H1 (cell line): ENCODE measurements at regions not wholly inside any gene's neighbourhood (a gene's known extent, or its start where the extent isn't known, plus 50 kb on each side); places are given as distances from the start of the nearest gene placed in this dataset.

Source experiments
- CTCF ChIA-PET: fragments of 300-600 bp; sonication (Branson Sonifier 250); formaldehyde crosslinking; loops from one replicate; lab custom pipeline; 2021; ENCODE audit not compliant: partially characterized antibody; lab: Charles Lee
- POLR2A ChIA-PET: fragments of 300-600 bp; sonication (Branson Sonifier 250); formaldehyde crosslinking; loops from one replicate; lab custom pipeline; 2021; ENCODE audit warnings: inconsistent platforms; ENCODE audit not compliant: partially characterized antibody; lab: Charles Lee
- DNase-seq, 2 experiments: peaks; one replicate each; pipeline versions ENCODE4 v3.0.0 to v3.0.0-alpha.2; 2010 to 2022; ENCODE audit warnings: low spot score in 2 of 2, low read depth in 1 of 2, mixed read lengths in 1 of 2
- FAIRE-seq: peaks from 2 replicates; lab custom pipeline; 2011; peaks lifted over from hg19 to GRCh38; lab: Jason Lieb, UNC
- H2AFZ ChIP-seq: 2 replicates; pipeline ENCODE4 v1.8.1; 2012; ENCODE audit warnings: low read length, inconsistent platforms
- H2AK5ac ChIP-seq: 2 replicates; pipeline ENCODE4 v1.6.1; 2013; ENCODE audit warnings: low read depth, low read length
- H2BK120ac ChIP-seq: replicated peaks from 2 replicates; pipeline ENCODE3; 2013; ENCODE audit warnings: low read depth, low read length, inconsistent platforms
- H2BK12ac ChIP-seq: 2 replicates; pipeline ENCODE4 v1.6.1; 2013; ENCODE audit warnings: low read depth, low read length
- H2BK15ac ChIP-seq: 2 replicates; pipeline ENCODE4 v1.6.1; 2013; ENCODE audit warnings: low read length
- H2BK20ac ChIP-seq: 2 replicates; pipeline ENCODE4 v1.6.1; 2013; ENCODE audit warnings: low read length
- H2BK5ac ChIP-seq: 2 replicates; pipeline ENCODE4 v1.6.1; 2013; ENCODE audit warnings: low read depth, low read length
- H3K14ac ChIP-seq: 2 replicates; pipeline ENCODE4 v1.6.1; 2013; ENCODE audit warnings: inconsistent platforms; ENCODE audit not compliant: insufficient read length
- H3K18ac ChIP-seq: 2 replicates; pipeline ENCODE4 v1.6.1; 2013; ENCODE audit warnings: low read length; ENCODE audit errors: extremely low read depth
- H3K23ac ChIP-seq: 2 replicates; pipeline ENCODE4 v1.6.1; 2013; ENCODE audit warnings: inconsistent platforms; ENCODE audit not compliant: insufficient read length
- H3K23me2 ChIP-seq: 2 replicates; pipeline ENCODE4 v1.6.1; 2013; ENCODE audit warnings: low read depth, low read length
- H3K27ac ChIP-seq: 2 replicates; pipeline ENCODE4 v1.6.1; 2011; ENCODE audit warnings: low read depth, low read length, inconsistent platforms
- H3K27me3 ChIP-seq, 4 experiments: replicated peaks in 1 of 4; 1 replicate in 1 of 4; 2 replicates in 3 of 4; pipeline versions ENCODE4 v1.6.1 to v1.8.1; 2011 to 2013; ENCODE audit warnings: low read length in 3 of 4, mild to moderate bottlenecking in 3 of 4, inconsistent platforms in 2 of 4, mixed read lengths in 2 of 4, moderate library complexity in 1 of 4; ENCODE audit not compliant: control insufficient read depth in 3 of 4, insufficient read depth in 3 of 4; ENCODE audit errors: extremely low read depth in 1 of 4
- H3K36me3 ChIP-seq, 4 experiments: 2 replicates each; pipeline versions ENCODE4 v1.6.1 to v1.8.1; 2011 to 2013; ENCODE audit warnings: mild to moderate bottlenecking in 4 of 4, low read length in 3 of 4, moderate library complexity in 2 of 4, control low read depth in 1 of 4, inconsistent platforms in 1 of 4; ENCODE audit not compliant: insufficient read depth in 4 of 4, control insufficient read depth in 2 of 4
- H3K4ac ChIP-seq: replicated peaks from 2 replicates; pipeline ENCODE3; 2013; ENCODE audit warnings: low read length, low read depth, mixed read lengths, inconsistent platforms; ENCODE audit not compliant: insufficient read length
- H3K4me1 ChIP-seq, 4 experiments: replicated peaks in 1 of 4; 1 replicate in 1 of 4; 2 replicates in 3 of 4; pipeline versions ENCODE4 v1.6.1 to v1.8.1; 2011 to 2013; ENCODE audit warnings: low read length in 3 of 4, inconsistent platforms in 2 of 4, mixed read lengths in 1 of 4; ENCODE audit not compliant: insufficient read depth in 4 of 4, control insufficient read depth in 3 of 4
- H3K4me2 ChIP-seq, 2 experiments: 2 replicates each; pipeline versions ENCODE4 v1.6.1 to v1.8.1; 2011 to 2013; ENCODE audit warnings: low read depth in 2 of 2, low read length in 2 of 2, control low read depth in 1 of 2, inconsistent platforms in 1 of 2, mild to moderate bottlenecking in 1 of 2; ENCODE audit not compliant: insufficient read depth in 1 of 2
- H3K4me3 ChIP-seq, 4 experiments: fragments of 200-600, 300-600 bp in 1 of 4; sonication (generic), shearing (Covaris generic), sonication (Bioruptor Twin) in 1 of 4; 2 replicates each; pipeline versions ENCODE4 v1.5.1 to v1.8.1; 2011 to 2016; ENCODE audit warnings: low read length in 4 of 4, low read depth in 3 of 4, control low read depth in 2 of 4, inconsistent platforms in 2 of 4, mild to moderate bottlenecking in 2 of 4, mixed read lengths in 1 of 4, moderate library complexity in 1 of 4; ENCODE audit not compliant: insufficient read depth in 2 of 4; ENCODE audit errors: extremely low read depth in 1 of 4
- H3K56ac ChIP-seq: replicated peaks from 2 replicates; pipeline ENCODE3; 2013; ENCODE audit warnings: low read depth, mild to moderate bottlenecking, mixed read lengths, low read length, inconsistent platforms; ENCODE audit not compliant: insufficient read length
- H3K79me1 ChIP-seq: 2 replicates; pipeline ENCODE4 v1.6.1; 2013; ENCODE audit warnings: low read depth, low read length, control low read depth
- H3K79me2 ChIP-seq, 2 experiments: 2 replicates each; pipeline versions ENCODE4 v1.6.1 to v1.8.1; 2012 to 2013; ENCODE audit warnings: low read length in 2 of 2, mild to moderate bottlenecking in 2 of 2, inconsistent platforms in 1 of 2; ENCODE audit not compliant: insufficient read depth in 2 of 2, control insufficient read depth in 1 of 2
- H3K9ac ChIP-seq, 4 experiments: replicated peaks in 1 of 4; 1 replicate in 1 of 4; 2 replicates in 3 of 4; pipeline versions ENCODE4 v1.6.1 to v1.8.1; 2011 to 2013; ENCODE audit warnings: low read depth in 3 of 4, low read length in 3 of 4, control low read depth in 2 of 4, mild to moderate bottlenecking in 2 of 4, moderate library complexity in 2 of 4, inconsistent platforms in 1 of 4; ENCODE audit errors: extremely low read depth in 1 of 4
- H3K9me3 ChIP-seq, 2 experiments: 2 replicates each; pipeline versions ENCODE4 v1.6.1 to v1.8.1; 2012 to 2013; ENCODE audit warnings: mild to moderate bottlenecking in 2 of 2, moderate library complexity in 2 of 2, control low read depth in 1 of 2, inconsistent platforms in 1 of 2, low read depth in 1 of 2, low read length in 1 of 2, mixed read lengths in 1 of 2; ENCODE audit not compliant: insufficient read depth in 2 of 2
- H4K20me1 ChIP-seq, 2 experiments: replicated peaks in 1 of 2; 2 replicates each; pipeline versions ENCODE3 to v1.8.1; 2011 to 2013; ENCODE audit warnings: inconsistent platforms in 2 of 2, low read length in 2 of 2, mild to moderate bottlenecking in 1 of 2; ENCODE audit not compliant: insufficient read depth in 2 of 2, control insufficient read depth in 1 of 2
- H4K5ac ChIP-seq: 2 replicates; pipeline ENCODE4 v1.6.1; 2013; ENCODE audit warnings: low read length, low read depth, mixed read lengths, inconsistent platforms; ENCODE audit not compliant: insufficient read length
- H4K8ac ChIP-seq: 2 replicates; pipeline ENCODE4 v1.8.0; 2013; ENCODE audit warnings: mild to moderate bottlenecking, moderate library complexity, low read length, inconsistent platforms; ENCODE audit not compliant: insufficient read depth; ENCODE audit errors: extremely low read depth
- H4K91ac ChIP-seq: replicated peaks from 2 replicates; pipeline ENCODE3; 2013; ENCODE audit warnings: low read length, mixed read lengths, inconsistent platforms; ENCODE audit not compliant: insufficient read length
- ASH2L ChIP-seq: fragments of 200-600, 300-600 bp; sonication (generic); IDR thresholded peaks from one replicate; pipeline ENCODE4 v1.7.1; 2017; ENCODE audit warnings: low read length
- BCL11A ChIP-seq, 2 experiments: IDR thresholded peaks; one replicate each; pipeline ENCODE4 v1.6.1; 2011; ENCODE audit warnings: low read depth in 2 of 2, low read length in 2 of 2, mild to moderate bottlenecking in 2 of 2
- CREB1 ChIP-seq: IDR thresholded peaks from 2 replicates; pipeline ENCODE4 v1.6.1; 2012; ENCODE audit warnings: inconsistent platforms
- EP300 ChIP-seq, 2 experiments: IDR thresholded peaks; 1 replicate in 1 of 2; 2 replicates in 1 of 2; pipeline ENCODE4 v1.6.1; 2011 to 2012; ENCODE audit warnings: low read depth in 2 of 2, low read length in 2 of 2, mild to moderate bottlenecking in 2 of 2, borderline replicate concordance in 1 of 2, inconsistent platforms in 1 of 2, moderate library complexity in 1 of 2
- GABPA ChIP-seq: IDR thresholded peaks from 2 replicates; pipeline ENCODE4 v1.6.1; 2011; ENCODE audit warnings: mild to moderate bottlenecking, low read length, moderate library complexity, borderline replicate concordance; ENCODE audit not compliant: insufficient read depth
- GTF2F1 ChIP-seq: IDR thresholded peaks from 2 replicates; pipeline ENCODE4 v1.6.1; 2012; ENCODE audit warnings: low read depth, low read length, improper control_type of control experiment, borderline replicate concordance
- KDM5A ChIP-seq: fragments of 200-600 bp; IDR thresholded peaks from 2 replicates; pipeline ENCODE4 v1.7.1; 2012; ENCODE audit warnings: mild to moderate bottlenecking, low read length, inconsistent platforms, mixed read lengths
- MAFK ChIP-seq: IDR thresholded peaks from 2 replicates; pipeline ENCODE4 v1.6.1; 2012; ENCODE audit warnings: low read depth, mild to moderate bottlenecking, improper control_type of control experiment, low read length
- NANOG ChIP-seq: IDR thresholded peaks from 2 replicates; pipeline ENCODE4 v1.6.1; 2011; ENCODE audit warnings: low read length, low read depth, mild to moderate bottlenecking, inconsistent platforms; ENCODE audit not compliant: insufficient read depth, poor library complexity, severe bottlenecking
- RFX5 ChIP-seq: IDR thresholded peaks from 2 replicates; pipeline ENCODE4 v1.6.1; 2011; ENCODE audit warnings: low read depth, low read length, improper control_type of control experiment, borderline replicate concordance
- RXRA ChIP-seq: IDR thresholded peaks from 2 replicates; pipeline ENCODE4 v1.6.1; 2011; ENCODE audit warnings: low read depth, mild to moderate bottlenecking, low read length, moderate library complexity; ENCODE audit not compliant: insufficient read depth
- SAP30 ChIP-seq: fragments of 300-600 bp; sonication (generic); IDR thresholded peaks from 2 replicates; pipeline ENCODE4 v1.7.1; 2012; ENCODE audit warnings: low read length, moderate library complexity, mild to moderate bottlenecking, inconsistent platforms; ENCODE audit not compliant: insufficient read depth, insufficient replicate concordance
- TBP ChIP-seq: IDR thresholded peaks from 2 replicates; pipeline ENCODE4 v1.6.1; 2011; ENCODE audit warnings: low read depth, low read length, improper control_type of control experiment
- YY1 ChIP-seq: IDR thresholded peaks from 2 replicates; pipeline ENCODE4 v1.6.1; 2011; ENCODE audit warnings: low read depth, mild to moderate bottlenecking, low read length
- WGBS, 2 experiments: shearing (Covaris generic) in 1 of 2; methylation state at CpG; one replicate each; pipeline versions ENCODE4 v1.1.6 to v1.1.7; 2013 to 2015; ENCODE audit warnings: low lambda C conversion rate in 2 of 2, mixed read lengths in 2 of 2, inconsistent platforms in 1 of 2, low coverage in 1 of 2, missing lambda C conversion rate in 1 of 2; ENCODE audit not compliant: insufficient replicate concordance in 2 of 2, insufficient coverage in 1 of 2, insufficient read length in 1 of 2; ENCODE audit errors: extremely low coverage in 1 of 2, missing lambda C conversion rate in 1 of 2; 5-methylcytosine and 5-hydroxymethylcytosine counted together

GRCh38 chr13:84940798-84941197, 858.4 kb downstream of the SLITRK6 start:
- ChIA-PET POLR2A (no interaction called here), CTCF (no interaction called here)
- H3K4me1 ChIP-seq = no peaks in the 10 kb centered on the region
- H4K91ac ChIP-seq = no peak overlapping the region
- no peak overlapping the region for H2AK5ac ChIP-seq
- H3K79me2 ChIP-seq = no peaks in the 10 kb centered on the region
- DNase-seq (no peak), FAIRE-seq (no peak)
- no peak overlapping the region for H3K4ac ChIP-seq
- no peak overlapping the region for H3K56ac ChIP-seq
- H3K23me2 ChIP-seq = no peaks in the 10 kb centered on the region
- no peak overlapping the region for H3K14ac ChIP-seq
- no peaks in the 10 kb centered on the region for H3K79me1 ChIP-seq
- TF ChIP-seq SAP30 (no peak), BCL11A (IDR thresholded peaks at IDR 0.05; ENCODE audit: low read depth in 2 of 2, low read length in 2 of 2) (no peak), NANOG (no peak), RXRA (no peak), MAFK (no peak), ASH2L (no peak), YY1 (no peak), KDM5A (no peak), EP300 (IDR thresholded peaks at IDR 0.05; ENCODE audit: borderline replicate concordance in 1 of 2, low read depth in 2 of 2, low read length in 2 of 2) (no peak), CREB1 (no peak), GABPA (no peak), RFX5 (no peak), GTF2F1 (no peak), TBP (no peak)
- H3K27me3 ChIP-seq = no peaks in the 10 kb centered on the region
- H2BK120ac ChIP-seq = no peak overlapping the region
- H2BK15ac ChIP-seq = no peak overlapping the region
- no peak overlapping the region for H3K4me3 ChIP-seq
- H2BK12ac ChIP-seq = no peak overlapping the region
- no peak overlapping the region for H4K5ac ChIP-seq
- no peak overlapping the region for H3K27ac ChIP-seq
- no peak overlapping the region for H4K8ac ChIP-seq
- H3K9me3 ChIP-seq = no peaks in the 10 kb centered on the region
- no peak overlapping the region for H2BK20ac ChIP-seq
- no peaks in the 10 kb centered on the region for H3K36me3 ChIP-seq
- no peak overlapping the region for H2AFZ ChIP-seq
- H4K20me1 ChIP-seq = no peaks in the 10 kb centered on the region
- H2BK5ac ChIP-seq = no peak overlapping the region
- H3K9ac ChIP-seq = no peak overlapping the region
- no peak overlapping the region for H3K18ac ChIP-seq
- 94% methylated on average over 6 of the region's 6 CpGs; no CpG with 5 or more reads in 1 of the 2 experiments for whole genome bisulfite sequencing, 2 experiments
- no peak overlapping the region for H3K23ac ChIP-seq
- no peak overlapping the region for H3K4me2 ChIP-seq
